Adipocyte (in vitro differentiated cells): ENCODE measurements at regions not wholly inside any gene's neighbourhood (a gene's known extent, or its start where the extent isn't known, plus 50 kb on each side); places are given as distances from the start of the nearest gene placed in this dataset.
"Not testable (repeated sequence)": the region's sequence is repeated elsewhere in the genome, so short reads cannot be mapped to it uniquely, and the experiment has no call there.

Experiments
- DNase-seq: peaks from one replicate; pipeline ENCODE4 v3.0.0-alpha.2; 2015; ENCODE audit warnings: low read depth
- H3K27me3 ChIP-seq: replicated peaks from 2 replicates; pipeline ENCODE4 v1.7.0; 2013; ENCODE audit warnings: mild to moderate bottlenecking, low read length, moderate library complexity; ENCODE audit not compliant: control insufficient read depth, insufficient read depth
- H3K36me3 ChIP-seq: 2 replicates; pipeline ENCODE4 v1.7.0; 2013; ENCODE audit warnings: low read length, mild to moderate bottlenecking, moderate library complexity; ENCODE audit not compliant: control insufficient read depth, insufficient read depth, severe bottlenecking
- H3K4me1 ChIP-seq: 2 replicates; pipeline ENCODE4 v1.7.0; 2013; ENCODE audit warnings: mild to moderate bottlenecking, low read length, moderate library complexity; ENCODE audit not compliant: control insufficient read depth, insufficient read depth
- H3K4me3 ChIP-seq: 2 replicates; pipeline ENCODE4 v1.7.0; 2013; ENCODE audit warnings: mild to moderate bottlenecking, low read length, moderate library complexity
- H3K9ac ChIP-seq: 2 replicates; pipeline ENCODE4 v1.7.0; 2013; ENCODE audit warnings: mild to moderate bottlenecking, low read length, moderate library complexity
- H3K9me3 ChIP-seq: 2 replicates; pipeline ENCODE4 v1.7.0; 2013; ENCODE audit warnings: mild to moderate bottlenecking, low read length, moderate library complexity; ENCODE audit not compliant: control insufficient read depth

DNA sequence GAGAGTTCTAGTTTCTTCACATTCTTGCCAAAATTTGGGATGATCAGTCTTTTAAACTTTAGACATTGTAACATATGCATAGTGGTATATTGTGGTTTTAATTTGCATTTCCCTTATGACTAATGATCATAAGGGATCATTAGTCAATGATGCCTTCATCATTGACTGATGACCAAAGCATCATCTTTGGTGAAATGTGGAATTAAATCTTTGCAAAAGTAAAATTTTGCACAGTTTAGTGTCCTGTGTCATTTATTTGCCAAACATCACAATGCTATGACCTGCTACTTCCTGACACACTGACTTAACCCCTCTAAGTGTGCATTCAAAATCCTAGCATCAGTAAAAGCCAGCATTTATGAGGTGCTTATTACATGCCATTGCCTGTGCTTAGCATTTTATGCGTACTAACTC lies 58.9 kb upstream of the SLC1A4 start:
- no peaks in the 10 kb centered on the region for H3K36me3 ChIP-seq
- H3K4me1 ChIP-seq: no peaks in the 10 kb centered on the region
- H3K9me3 ChIP-seq: no peaks in the 10 kb centered on the region
- H3K27me3 ChIP-seq: no peaks in the 10 kb centered on the region
- no peak overlapping the region for H3K9ac ChIP-seq
- H3K4me3 ChIP-seq: no peak overlapping the region
- DNase-seq: no peak

DNA sequence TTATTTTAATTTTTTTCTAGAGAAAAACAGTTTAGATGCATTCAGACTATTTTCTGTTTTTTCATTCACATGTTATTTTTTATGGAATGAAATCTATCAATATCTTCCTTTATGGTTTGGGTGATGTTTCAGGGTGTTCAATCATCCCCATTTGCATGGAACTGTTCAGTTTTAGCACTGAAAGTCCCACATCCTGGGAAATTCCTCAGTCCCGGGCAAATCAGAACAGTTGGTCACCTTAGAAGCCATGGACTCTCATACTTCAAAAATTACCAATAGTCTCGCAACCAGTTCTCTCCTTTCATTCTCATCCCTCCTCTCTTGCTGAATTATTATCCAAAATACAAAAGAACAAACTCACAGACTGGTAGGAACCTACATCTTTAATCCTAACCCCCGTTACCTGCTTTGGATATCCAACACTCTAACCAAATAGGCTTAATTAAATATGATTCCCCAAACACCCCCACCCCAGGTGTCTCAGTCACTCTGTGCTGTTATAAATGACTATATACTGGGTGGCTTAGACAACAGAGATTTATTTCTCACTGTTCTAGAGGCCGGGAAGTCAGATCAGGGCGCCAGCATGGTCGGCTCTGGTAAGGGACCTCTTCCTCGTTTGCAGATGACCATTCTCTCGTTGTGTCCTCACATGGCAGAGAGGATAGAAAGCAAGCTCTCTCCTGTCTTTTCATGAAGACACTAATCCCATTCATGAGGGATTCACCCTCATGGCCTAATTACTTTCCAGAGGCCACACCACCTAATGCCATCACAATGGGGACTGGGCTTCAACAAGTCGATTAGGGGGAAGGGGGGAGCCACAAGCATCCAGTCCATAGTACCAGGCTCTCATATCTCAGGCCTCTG lies 57.7 kb upstream of the SLC1A4 start:
- H3K36me3 ChIP-seq: no peaks in the 10 kb centered on the region
- no peak overlapping the region for H3K9ac ChIP-seq
- H3K4me1 ChIP-seq: no peaks in the 10 kb centered on the region
- DNase-seq: no peak
- H3K4me3 ChIP-seq: no peak overlapping the region
- H3K27me3 ChIP-seq: no peaks in the 10 kb centered on the region
- H3K9me3 ChIP-seq: peaks cover 2% of the 10 kb centered on the region

DNA sequence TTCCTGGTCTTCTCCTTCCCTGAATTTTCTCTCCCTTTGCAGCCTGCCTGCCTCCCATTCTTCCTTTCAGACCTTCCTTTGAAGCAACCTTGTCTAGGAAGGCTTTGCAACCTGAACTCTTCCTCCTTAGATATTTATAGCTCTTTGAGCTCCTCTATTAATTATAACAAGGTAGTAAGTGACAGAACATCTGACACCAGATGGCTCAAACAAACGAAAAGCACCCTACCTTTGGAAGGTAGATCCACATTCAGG lies 57.2 kb upstream of the SLC1A4 start:
- Histone ChIP-seq H3K9ac (no peak overlapping the region), H3K36me3 (no peaks in the 10 kb centered on the region), H3K27me3 (peaks cover 3% of the 10 kb centered on the region), H3K9me3 (peaks cover 2% of the 10 kb centered on the region), H3K4me3 (no peak overlapping the region), H3K4me1 (no peaks in the 10 kb centered on the region)
- DNase-seq: no peak

DNA sequence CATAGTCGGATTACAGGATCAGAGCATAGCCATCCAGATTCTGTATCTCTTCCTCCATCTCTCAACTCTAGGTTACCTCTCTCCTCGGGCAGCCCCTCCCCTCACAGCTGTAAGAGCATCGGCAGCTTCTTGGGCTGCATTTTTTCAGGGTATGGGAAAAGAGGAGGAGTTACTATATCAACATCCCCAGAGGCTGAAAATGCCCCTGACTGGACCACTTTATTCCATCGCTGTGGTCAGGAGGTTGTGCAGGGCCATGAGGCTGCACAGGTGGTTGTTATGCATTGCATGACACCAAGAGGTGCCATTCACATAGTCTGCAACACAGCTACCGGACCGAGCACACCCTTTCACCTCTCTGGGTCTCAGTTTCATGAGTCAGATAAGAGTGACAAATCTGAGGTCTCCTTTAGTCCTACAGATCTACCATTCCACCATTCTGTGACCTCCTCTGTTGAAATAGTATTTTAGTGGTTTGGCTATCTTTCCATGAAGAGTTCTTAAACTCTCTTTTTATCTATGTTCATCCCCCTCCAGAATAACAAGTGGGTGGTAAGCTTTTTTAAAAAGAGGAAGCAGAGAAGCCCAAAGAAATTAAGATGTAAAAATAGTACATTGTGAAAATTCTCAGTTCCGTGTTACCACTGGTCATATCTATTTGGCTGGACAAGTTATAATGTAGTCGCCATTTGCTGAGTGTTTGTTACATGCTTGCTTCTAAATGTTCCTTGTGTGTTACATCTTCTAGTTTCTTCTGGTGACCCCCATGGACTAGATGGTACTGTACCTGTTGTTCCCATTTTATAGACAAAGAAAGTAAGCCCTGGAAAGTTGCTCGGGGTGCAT lies 56.6 kb upstream of the SLC1A4 start:
- Histone ChIP-seq H3K36me3 (no peaks in the 10 kb centered on the region), H3K27me3 (peaks cover 4% of the 10 kb centered on the region), H3K4me3 (no peak overlapping the region), H3K9me3 (peaks cover 2% of the 10 kb centered on the region), H3K9ac (no peak overlapping the region), H3K4me1 (no peaks in the 10 kb centered on the region)
- DNase-seq: no peak

DNA sequence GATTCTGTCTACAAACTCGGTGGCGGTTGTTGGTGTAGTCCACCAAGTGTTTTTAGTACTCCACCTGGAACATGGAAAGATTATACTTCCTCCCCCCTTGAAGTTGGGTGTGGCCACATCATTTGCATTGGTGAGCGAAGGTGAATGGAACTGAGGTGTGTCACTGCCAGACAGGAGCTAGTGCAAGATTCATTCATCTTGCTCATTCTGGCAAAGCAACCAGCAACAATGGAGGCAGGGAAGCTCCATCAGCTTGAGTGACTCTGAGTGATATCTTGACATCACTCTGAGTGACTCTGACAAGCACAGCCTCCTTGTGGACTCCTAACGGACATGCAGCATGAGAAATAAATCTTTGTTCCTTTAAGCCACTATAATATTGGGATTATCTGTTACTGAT lies 54.7 kb upstream of the SLC1A4 start:
- DNase-seq: no peak
- Histone ChIP-seq H3K27me3 (peaks cover 15% of the 10 kb centered on the region), H3K36me3 (no peaks in the 10 kb centered on the region), H3K9ac (no peak overlapping the region), H3K4me3 (no peak overlapping the region), H3K4me1 (no peaks in the 10 kb centered on the region), H3K9me3 (peaks cover 2% of the 10 kb centered on the region)

DNA sequence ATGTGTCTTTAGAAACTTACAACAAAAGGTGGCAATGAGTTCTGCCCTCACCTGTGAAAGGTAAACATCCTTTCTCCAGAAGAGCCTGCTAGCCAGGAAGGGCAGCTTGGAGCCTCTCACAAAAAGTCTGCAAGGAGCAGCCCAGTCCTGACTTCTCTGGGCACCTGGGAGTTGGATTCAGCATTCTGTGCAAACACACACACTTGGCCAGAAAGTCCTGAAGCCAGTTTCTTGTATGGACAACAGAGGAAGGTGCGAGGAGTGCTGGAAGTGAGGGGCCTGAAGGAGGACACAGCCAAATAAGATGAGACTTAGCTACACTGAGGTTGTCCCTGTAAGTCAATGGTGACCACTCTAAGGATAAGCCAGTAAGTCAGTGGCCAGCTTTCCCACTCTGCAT lies 52.4 kb upstream of the SLC1A4 start:
- peaks cover 2% of the 10 kb centered on the region for H3K9me3 ChIP-seq
- H3K4me1 ChIP-seq: peaks cover under 1% of the 10 kb centered on the region
- H3K9ac ChIP-seq: no peak overlapping the region
- H3K36me3 ChIP-seq: no peaks in the 10 kb centered on the region
- H3K27me3 ChIP-seq: peaks cover 16% of the 10 kb centered on the region
- no peak overlapping the region for H3K4me3 ChIP-seq
- no peak for DNase-seq

DNA sequence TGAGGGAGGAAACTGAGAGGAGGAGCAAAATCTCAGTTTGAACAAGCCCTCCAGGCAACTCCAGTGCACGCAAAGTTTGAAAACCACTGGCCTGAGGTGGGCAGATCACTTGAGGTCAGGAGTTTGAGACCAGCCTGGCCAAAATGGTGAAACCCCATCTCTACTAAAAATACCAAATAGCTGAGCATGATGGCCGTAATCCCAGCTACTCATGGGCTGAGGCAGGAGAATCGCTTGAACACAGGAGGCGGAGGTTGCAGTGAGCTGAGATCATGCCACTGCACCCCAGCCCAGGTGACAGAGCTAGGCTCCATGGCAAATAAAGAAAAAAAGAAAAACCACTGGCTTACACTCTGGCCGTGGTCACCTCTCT lies 51.9 kb upstream of the SLC1A4 start:
- DNase-seq, H3K36me3 ChIP-seq, H3K9ac ChIP-seq, H3K4me1 ChIP-seq, H3K9me3 ChIP-seq, H3K4me3 ChIP-seq: not testable (repeated sequence)
- H3K27me3 ChIP-seq: peaks cover 16% of the 10 kb centered on the region

DNA sequence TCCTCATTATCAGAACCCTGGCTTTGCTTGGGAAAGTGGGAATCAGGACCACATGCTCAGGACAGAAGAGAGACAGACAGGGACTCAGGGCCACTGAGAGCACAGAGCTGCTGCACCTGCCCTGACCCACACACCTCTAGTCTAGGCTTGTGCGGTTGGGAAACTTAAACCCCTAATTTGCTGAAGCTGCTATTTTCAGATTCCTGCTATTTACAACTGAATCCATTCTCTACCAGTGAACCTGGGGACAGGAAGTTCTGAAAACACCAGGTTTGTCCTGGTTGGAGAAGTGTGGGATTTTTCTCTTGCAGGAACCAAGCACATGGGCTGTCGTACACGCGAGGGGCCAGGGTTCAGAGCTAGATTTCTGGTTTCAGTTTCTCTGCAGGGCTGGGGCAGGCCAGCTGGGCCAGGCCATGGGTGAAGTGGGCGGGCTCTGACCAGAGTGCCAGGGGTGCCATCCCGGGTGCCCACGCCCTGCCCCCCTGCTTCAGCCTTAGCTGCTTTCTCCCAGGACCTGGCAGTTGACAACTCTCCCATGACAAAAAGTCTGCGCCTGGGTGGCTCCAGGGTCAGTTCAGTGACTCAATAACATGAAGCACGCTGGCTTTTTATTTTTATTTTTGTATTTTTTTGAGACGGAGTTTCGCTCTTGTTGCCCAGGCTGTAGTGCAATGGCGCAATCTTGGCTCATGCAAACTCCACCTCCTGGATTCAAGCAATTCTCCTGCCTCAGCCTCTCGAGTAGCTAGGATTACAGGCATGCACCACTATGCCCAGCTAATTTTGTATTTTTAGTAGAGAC lies 51.3 kb upstream of the SLC1A4 start:
- DNase-seq: no peak
- Histone ChIP-seq H3K27me3 (peaks cover 16% of the 10 kb centered on the region), H3K4me1 (peaks cover 6% of the 10 kb centered on the region), H3K36me3 (no peaks in the 10 kb centered on the region), H3K9me3 (peaks cover 2% of the 10 kb centered on the region), H3K9ac (no peak overlapping the region), H3K4me3 (no peak overlapping the region)

DNA sequence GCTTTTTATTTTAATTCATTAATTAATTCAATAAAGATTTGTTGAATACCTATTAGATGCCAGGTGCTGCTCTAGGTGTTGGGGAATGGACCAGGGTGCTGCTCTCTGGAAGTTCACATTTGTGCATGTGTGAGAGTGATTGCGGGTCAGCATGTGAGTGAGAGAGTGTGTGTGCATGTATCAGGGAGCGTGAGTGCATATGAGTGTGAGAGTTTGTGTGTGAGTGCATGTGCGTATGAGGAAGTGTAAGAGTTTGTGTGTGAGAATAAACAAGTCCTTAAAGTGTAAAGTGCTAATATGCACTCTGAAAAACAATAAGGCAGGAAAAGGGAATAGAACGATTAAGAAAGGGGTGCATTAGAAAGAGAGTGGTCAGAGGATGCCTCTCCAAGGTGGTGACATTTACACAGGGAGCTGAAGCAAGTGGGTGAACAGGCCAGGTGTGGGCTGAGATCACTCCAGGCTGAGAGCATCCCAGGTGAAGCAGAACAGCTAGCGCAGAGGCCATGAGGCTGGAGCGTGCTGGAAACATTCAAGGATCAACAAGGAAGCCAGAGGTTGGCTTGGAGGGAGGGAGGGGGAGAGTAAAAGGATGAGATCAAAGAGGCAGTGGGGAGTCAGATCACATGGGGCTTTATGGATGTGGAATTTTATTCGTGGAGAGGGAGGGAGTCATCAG lies 50.5 kb upstream of the SLC1A4 start:
- no peak for DNase-seq
- peaks cover 16% of the 10 kb centered on the region for H3K27me3 ChIP-seq
- H3K4me3 ChIP-seq: no peak overlapping the region
- peaks cover 2% of the 10 kb centered on the region for H3K9me3 ChIP-seq
- H3K9ac ChIP-seq: no peak overlapping the region
- H3K4me1 ChIP-seq: peaks cover 9% of the 10 kb centered on the region
- H3K36me3 ChIP-seq: no peaks in the 10 kb centered on the region

DNA sequence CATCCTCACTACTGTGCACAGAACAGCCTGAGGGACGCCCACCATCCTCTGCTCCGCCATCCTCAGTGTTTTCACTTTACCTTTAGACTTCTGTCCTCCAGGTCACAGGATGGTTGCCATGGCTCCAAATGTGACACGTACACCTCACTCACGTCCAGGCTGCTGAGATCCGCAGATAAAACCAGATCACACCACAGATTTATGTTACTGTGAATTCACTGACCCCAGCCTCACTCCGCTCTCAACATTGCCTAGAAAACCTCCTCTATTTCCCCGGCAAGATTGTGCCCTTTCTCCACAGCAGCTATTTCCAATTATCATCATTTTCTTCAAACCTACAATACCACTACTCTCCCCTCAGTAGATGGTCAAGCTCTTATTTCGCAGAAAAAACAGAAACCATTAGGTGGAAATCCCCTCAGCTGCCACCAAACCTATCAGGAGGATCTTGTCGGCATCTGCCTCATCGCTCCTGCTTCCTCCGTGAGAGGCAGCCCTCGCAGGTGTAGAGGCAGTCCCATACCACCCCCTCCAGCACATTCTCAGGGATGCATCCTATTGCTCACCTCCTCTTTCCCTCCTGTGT lies 49.8 kb upstream of the SLC1A4 start:
- Histone ChIP-seq H3K4me1 (peaks cover 13% of the 10 kb centered on the region), H3K27me3 (peaks cover 16% of the 10 kb centered on the region), H3K9ac (no peak overlapping the region), H3K36me3 (no peaks in the 10 kb centered on the region), H3K4me3 (no peak overlapping the region), H3K9me3 (peaks cover 2% of the 10 kb centered on the region)
- no peak for DNase-seq
